Fibroblast of lung (primary cell): ENCODE measurements at regions not wholly inside any gene's neighbourhood (a gene's known extent, or its start where the extent isn't known, plus 50 kb on each side); places are given as distances from the start of the nearest gene placed in this dataset.

Experiments
- DNase-seq, 2 donors: peaks; one replicate each; pipeline versions ENCODE4 v3.0.0 to v3.0.0-alpha.2; 2010; ENCODE audit warnings: low read depth in 2 of 2
- H2AFZ ChIP-seq: 2 replicates; pipeline ENCODE4 v1.5.1; 2012; ENCODE audit warnings: low read length, control low read depth, inconsistent platforms
- H3K27ac ChIP-seq: 2 replicates; pipeline ENCODE4 v1.5.1; 2011; ENCODE audit warnings: low read length, control low read depth; ENCODE audit not compliant: insufficient read depth
- H3K27me3 ChIP-seq: 2 replicates; pipeline ENCODE4 v1.5.1; 2011; ENCODE audit warnings: mild to moderate bottlenecking, low read length; ENCODE audit not compliant: control insufficient read depth, insufficient read depth
- H3K36me3 ChIP-seq: 2 replicates; pipeline ENCODE4 v1.5.1; 2011; ENCODE audit warnings: low read length; ENCODE audit not compliant: control insufficient read depth, insufficient read depth
- H3K4me1 ChIP-seq: 2 replicates; pipeline ENCODE4 v1.5.1; 2011; ENCODE audit warnings: low read length; ENCODE audit not compliant: control insufficient read depth, insufficient read depth; ENCODE audit errors: extremely low read depth
- H3K4me2 ChIP-seq: 2 replicates; pipeline ENCODE4 v1.5.1; 2011; ENCODE audit warnings: low read length, control low read depth; ENCODE audit not compliant: insufficient read depth; ENCODE audit errors: extremely low read depth
- H3K4me3 ChIP-seq, 4 experiments: fragments of 200-600 bp in 1 of 4; sonication (generic) in 1 of 4; replicated peaks in 1 of 4; 2 replicates each; pipeline ENCODE4 v1.5.1; 2011 to 2016; ENCODE audit warnings: low read length in 4 of 4, low read depth in 3 of 4, mild to moderate bottlenecking in 3 of 4, control low read depth in 2 of 4, inconsistent platforms in 1 of 4, mixed read lengths in 1 of 4; ENCODE audit not compliant: insufficient read depth in 1 of 4; ENCODE audit errors: control extremely low read depth in 1 of 4
- H3K79me2 ChIP-seq: 2 replicates; pipeline ENCODE4 v1.5.1; 2012; ENCODE audit warnings: mild to moderate bottlenecking, low read length, inconsistent platforms; ENCODE audit not compliant: control insufficient read depth, insufficient read depth
- H3K9ac ChIP-seq: 2 replicates; pipeline ENCODE4 v1.5.1; 2011; ENCODE audit warnings: mild to moderate bottlenecking, low read length, control low read depth; ENCODE audit not compliant: insufficient read depth
- H3K9me3 ChIP-seq: 2 replicates; pipeline ENCODE4 v1.5.1; 2012; ENCODE audit warnings: low read depth, low read length; ENCODE audit not compliant: control insufficient read depth, insufficient read depth
- H4K20me1 ChIP-seq: 2 replicates; pipeline ENCODE4 v1.5.1; 2011; ENCODE audit warnings: low read length; ENCODE audit not compliant: control insufficient read depth, insufficient read depth; ENCODE audit errors: extremely low read depth
- EZH2 ChIP-seq: IDR thresholded peaks from 2 replicates; pipeline ENCODE4 v1.5.1; 2012; ENCODE audit warnings: low read length, control low read depth, mild to moderate bottlenecking; ENCODE audit errors: missing control alignments
- TF ChIP-seq, protein P1 (sequence below), 2 donors: IDR thresholded peaks in 1 of 2; conservative IDR thresholded peaks in 1 of 2; 1 replicate in 1 of 2; 2 replicates in 1 of 2; pipeline ENCODE4 v1.5.1; 2011 to 2012; ENCODE audit warnings: low read length in 2 of 2, control low read depth in 1 of 2, inconsistent platforms in 1 of 2, low read depth in 1 of 2, mild to moderate bottlenecking in 1 of 2

DNA sequence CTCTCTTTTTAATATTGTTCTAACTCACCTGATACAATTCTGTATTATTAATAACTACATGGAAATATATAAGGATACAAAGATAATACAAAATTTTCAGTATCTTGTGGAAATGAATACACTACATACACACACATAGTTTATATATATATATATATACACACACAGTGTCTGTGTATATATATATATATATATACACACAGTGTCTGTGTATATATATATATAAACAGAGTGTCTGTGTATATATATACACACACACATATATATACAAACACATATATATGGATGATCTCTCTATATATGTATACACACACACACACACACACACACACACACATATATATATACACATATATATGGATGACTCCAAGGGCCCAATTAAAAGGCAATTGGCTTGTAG lies 749.1 kb downstream of the DACH1 start:
- TF ChIP-seq, protein P1, sequence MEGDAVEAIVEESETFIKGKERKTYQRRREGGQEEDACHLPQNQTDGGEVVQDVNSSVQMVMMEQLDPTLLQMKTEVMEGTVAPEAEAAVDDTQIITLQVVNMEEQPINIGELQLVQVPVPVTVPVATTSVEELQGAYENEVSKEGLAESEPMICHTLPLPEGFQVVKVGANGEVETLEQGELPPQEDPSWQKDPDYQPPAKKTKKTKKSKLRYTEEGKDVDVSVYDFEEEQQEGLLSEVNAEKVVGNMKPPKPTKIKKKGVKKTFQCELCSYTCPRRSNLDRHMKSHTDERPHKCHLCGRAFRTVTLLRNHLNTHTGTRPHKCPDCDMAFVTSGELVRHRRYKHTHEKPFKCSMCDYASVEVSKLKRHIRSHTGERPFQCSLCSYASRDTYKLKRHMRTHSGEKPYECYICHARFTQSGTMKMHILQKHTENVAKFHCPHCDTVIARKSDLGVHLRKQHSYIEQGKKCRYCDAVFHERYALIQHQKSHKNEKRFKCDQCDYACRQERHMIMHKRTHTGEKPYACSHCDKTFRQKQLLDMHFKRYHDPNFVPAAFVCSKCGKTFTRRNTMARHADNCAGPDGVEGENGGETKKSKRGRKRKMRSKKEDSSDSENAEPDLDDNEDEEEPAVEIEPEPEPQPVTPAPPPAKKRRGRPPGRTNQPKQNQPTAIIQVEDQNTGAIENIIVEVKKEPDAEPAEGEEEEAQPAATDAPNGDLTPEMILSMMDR (conservative IDR thresholded peaks at IDR 0.05 in 1 of 2, IDR thresholded peaks at IDR 0.05 in 1 of 2; ENCODE audit: low read depth in 1 of 2, low read length in 2 of 2), result no peak
- no peak for TF ChIP-seq EZH2
- no peak overlapping the region for H2AFZ ChIP-seq

DNA sequence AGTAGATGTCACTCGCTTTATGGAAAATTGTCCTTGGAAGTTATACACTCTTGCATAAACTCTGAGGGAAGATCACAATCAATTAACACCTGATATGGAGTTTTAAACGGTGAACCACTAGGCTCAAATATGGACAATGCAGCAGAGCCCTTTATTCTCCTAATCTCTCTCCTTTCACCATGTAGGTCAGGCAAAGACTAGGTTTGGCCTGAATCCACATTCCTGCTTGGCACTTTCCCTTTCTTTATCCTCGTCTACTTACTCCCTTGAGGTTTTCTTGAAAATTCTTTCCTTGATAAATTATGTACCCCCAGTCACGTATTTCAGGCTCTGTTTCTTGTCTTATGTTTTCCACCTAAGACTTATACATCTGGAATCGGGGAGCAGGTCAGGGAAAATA lies 751.7 kb downstream of the DACH1 start:
- no peak overlapping the region for H3K4me3 ChIP-seq
- H3K36me3 ChIP-seq, result no peaks in the 10 kb centered on the region
- no peak overlapping the region for H3K27ac ChIP-seq
- DNase-seq, result peak in 1 of 2 donors; percentile 1
- H4K20me1 ChIP-seq, result no peaks in the 10 kb centered on the region
- no peaks in the 10 kb centered on the region for H3K79me2 ChIP-seq
- no peak overlapping the region for H2AFZ ChIP-seq
- H3K9ac ChIP-seq, result no peak overlapping the region
- no peak overlapping the region for H3K4me2 ChIP-seq
- TF ChIP-seq, protein P1 (conservative IDR thresholded peaks at IDR 0.05 in 1 of 2, IDR thresholded peaks at IDR 0.05 in 1 of 2; ENCODE audit: low read depth in 1 of 2, low read length in 2 of 2), result no peak
- no peak for TF ChIP-seq EZH2
- H3K27me3 ChIP-seq, result no peaks in the 10 kb centered on the region
- H3K4me1 ChIP-seq, result no peaks in the 10 kb centered on the region
- H3K9me3 ChIP-seq, result no peaks in the 10 kb centered on the region

More for the DNA sequence above, 749.1 kb downstream of the DACH1 start:
- Histone ChIP-seq H4K20me1 (no peaks in the 10 kb centered on the region), H3K9ac (no peak overlapping the region), H3K9me3 (no peaks in the 10 kb centered on the region), H3K4me2 (no peak overlapping the region), H3K79me2 (no peaks in the 10 kb centered on the region), H3K27me3 (no peaks in the 10 kb centered on the region), H3K4me1 (no peaks in the 10 kb centered on the region), H3K4me3 (no peak overlapping the region), H3K36me3 (no peaks in the 10 kb centered on the region), H3K27ac (no peak overlapping the region)
- no peak for DNase-seq

DNA sequence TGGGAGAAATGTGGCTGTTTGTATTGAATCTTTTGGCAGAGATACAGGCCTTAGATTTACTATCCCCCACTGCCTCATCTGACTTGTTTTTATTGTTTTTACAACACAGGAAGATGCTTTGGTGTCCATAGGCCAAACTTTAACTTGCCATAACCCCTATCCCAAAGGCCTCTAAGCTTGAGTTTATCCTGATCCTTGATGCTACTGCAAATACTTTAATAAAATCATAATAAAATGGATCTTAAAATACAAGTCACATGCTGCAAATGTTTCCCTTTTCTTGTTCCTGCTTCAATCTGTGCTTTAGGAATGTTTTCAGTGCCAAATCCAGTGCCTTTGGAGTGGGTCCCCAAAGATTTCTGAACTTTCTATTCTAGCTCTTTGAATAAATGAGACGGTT lies 770.6 kb downstream of the DACH1 start:
- Histone ChIP-seq H3K36me3 (no peaks in the 10 kb centered on the region), H3K4me2 (no peak overlapping the region), H3K9me3 (no peaks in the 10 kb centered on the region), H2AFZ (no peak overlapping the region), H3K9ac (no peak overlapping the region), H3K27ac (no peak overlapping the region), H4K20me1 (no peaks in the 10 kb centered on the region), H3K4me1 (no peaks in the 10 kb centered on the region), H3K4me3 (no peak overlapping the region), H3K79me2 (no peaks in the 10 kb centered on the region), H3K27me3 (no peaks in the 10 kb centered on the region)
- TF ChIP-seq EZH2, result no peak
- TF ChIP-seq, protein P1 (conservative IDR thresholded peaks at IDR 0.05 in 1 of 2, IDR thresholded peaks at IDR 0.05 in 1 of 2; ENCODE audit: low read depth in 1 of 2, low read length in 2 of 2), result no peak
- no peak for DNase-seq
